GM12874 (cell line): ENCODE measurements at regions not wholly inside any gene's neighbourhood (a gene's known extent, or its start where the extent isn't known, plus 50 kb on each side); places are given as distances from the start of the nearest gene placed in this dataset.

Experiments
- CTCF ChIP-seq: IDR thresholded peaks from 2 replicates; pipeline ENCODE4 v1.5.1; 2011; ENCODE audit warnings: low read depth, mild to moderate bottlenecking, control low read depth, low read length, moderate library complexity; ENCODE audit not compliant: insufficient read depth

- TF ChIP-seq CTCF = no peak
Measured at GRCh38 chr22:48287031-48287430, 1524.6 kb downstream of the TBC1D22A start.

DNA sequence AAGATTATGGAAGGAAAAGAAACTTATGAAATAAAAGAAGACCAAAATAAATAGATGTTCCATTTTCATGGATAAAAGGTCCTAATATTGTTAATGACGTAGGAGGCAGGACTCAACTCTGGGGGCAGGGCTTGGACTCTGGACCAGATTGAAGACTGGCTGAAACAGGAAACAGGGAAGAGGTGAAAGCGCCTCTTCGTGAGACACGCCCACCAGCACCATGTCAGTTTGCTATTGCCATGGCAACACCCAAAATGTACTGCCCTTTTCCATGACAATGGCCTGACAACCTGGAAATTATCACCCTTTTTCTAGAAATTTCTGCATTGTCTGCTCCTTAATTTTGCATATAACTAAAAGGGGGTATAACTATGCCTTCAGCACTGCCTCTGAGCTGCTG lies 1522.2 kb downstream of the TBC1D22A start:
- no peak for TF ChIP-seq CTCF

GRCh38 chr22:48282804-48283203 lies 1520.4 kb downstream of the TBC1D22A start:
- no peak for TF ChIP-seq CTCF

GRCh38 chr22:48279461-48279756 lies 1517.0 kb downstream of the TBC1D22A start:
- TF ChIP-seq CTCF = no peak

- TF ChIP-seq CTCF = no peak
Measured at GRCh38 chr22:48278620-48279460, 1516.4 kb downstream of the TBC1D22A start.

GRCh38 chr22:48277868-48278581 lies 1515.6 kb downstream of the TBC1D22A start:
- no peak for TF ChIP-seq CTCF

GRCh38 chr22:48276994-48277867 lies 1514.8 kb downstream of the TBC1D22A start:
- TF ChIP-seq CTCF = no peak
